ENCODE measurements at regions not wholly inside any gene's neighbourhood (a gene's known extent, or its start where the extent isn't known, plus 50 kb on each side); places are given as distances from the start of the nearest gene placed in this dataset.
"Not testable (repeated sequence)": the region's sequence is repeated elsewhere in the genome, so short reads cannot be mapped to it uniquely, and the experiment has no call there.

DNA sequence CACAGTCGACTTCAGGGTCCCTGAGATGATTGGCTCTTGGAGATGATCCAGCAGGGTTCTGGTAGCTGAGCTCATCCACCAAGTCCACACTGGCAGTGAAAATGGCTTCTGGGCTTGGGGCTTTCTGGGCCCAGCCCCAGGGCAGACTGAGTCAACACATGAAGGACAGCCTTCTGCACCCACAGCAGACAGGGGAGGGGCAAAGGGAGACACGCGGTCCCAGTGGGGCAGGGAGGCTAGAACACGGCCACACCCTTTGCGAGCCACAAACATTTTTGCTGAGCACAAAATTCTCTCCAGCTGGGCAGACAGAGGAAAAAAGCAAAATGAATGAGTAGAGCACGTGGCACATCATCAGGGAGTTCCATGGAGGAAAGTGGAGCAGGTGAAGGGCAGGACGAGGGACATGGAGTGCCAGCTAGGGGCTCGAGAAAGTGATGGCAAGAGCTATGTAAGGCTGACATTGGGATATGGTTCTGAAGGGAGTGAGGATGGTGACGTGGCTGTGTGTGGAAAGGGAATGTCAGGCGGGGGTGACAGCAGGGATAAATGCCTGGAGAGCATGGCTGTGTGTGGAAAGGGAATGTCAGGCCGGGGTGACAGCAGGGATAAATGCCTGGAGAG lies 70.2 kb upstream of the GOLGA6L6 start:
- H3K9me3 Mint-ChIP-seq; DNase-seq; POLR2A ChIA-PET; H3K36me3 Mint-ChIP-seq (ENCODE audit: low read depth); H3K4me3 ChIP-seq (ENCODE audit: low read length); CTCF ChIA-PET; H3K27ac Mint-ChIP-seq; H3K4me3 Mint-ChIP-seq; intact Hi-C loops (cut with DNase I, micrococcal nuclease); H3K4me1 Mint-ChIP-seq (ENCODE audit: low read depth); H3K27me3 ChIP-seq (ENCODE audit: control insufficient read depth in 1 of 2, insufficient read depth in 2 of 2, low read length in 2 of 2); H3K4me1 ChIP-seq (ENCODE audit: insufficient read depth, low read length); H3K27ac ChIP-seq (ENCODE audit: low read depth in 1 of 2, low read length in 2 of 2); H3K27me3 Mint-ChIP-seq; H3K36me3 ChIP-seq (ENCODE audit: insufficient read depth, low read length); H3K9me3 ChIP-seq (ENCODE audit: control insufficient read depth in 1 of 2, insufficient read depth in 1 of 2, low read length in 2 of 2); ATAC-seq (ENCODE audit: poor library complexity): not testable (repeated sequence)

DNA sequence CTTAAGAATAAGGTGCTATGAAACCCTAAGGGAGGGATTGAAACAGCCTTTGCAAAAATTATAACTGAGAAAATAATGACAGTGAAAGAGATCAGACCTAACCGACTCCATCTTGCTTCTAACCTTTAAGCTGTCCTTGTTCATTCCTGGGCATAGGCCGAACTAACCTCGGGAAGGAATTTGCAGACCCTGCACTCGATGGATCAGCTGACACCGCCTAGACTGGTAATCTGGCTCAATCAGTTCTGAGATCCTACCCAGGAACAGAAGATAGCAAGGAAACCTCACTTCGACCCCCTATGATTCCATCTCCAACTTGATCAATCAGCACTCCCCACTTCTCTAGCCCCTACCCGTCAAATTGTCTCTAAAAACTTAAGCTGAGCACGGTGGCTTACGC lies 66.6 kb upstream of the GOLGA6L6 start:
- H3K36me3 Mint-ChIP-seq (ENCODE audit: low read depth); H3K4me1 Mint-ChIP-seq (ENCODE audit: low read depth); H3K4me1 ChIP-seq (ENCODE audit: insufficient read depth, low read length); H3K27me3 ChIP-seq (ENCODE audit: control insufficient read depth in 1 of 2, insufficient read depth in 2 of 2, low read length in 2 of 2); H3K9me3 Mint-ChIP-seq; CTCF ChIA-PET; H3K36me3 ChIP-seq (ENCODE audit: insufficient read depth, low read length); POLR2A ChIA-PET; H3K9me3 ChIP-seq (ENCODE audit: control insufficient read depth in 1 of 2, insufficient read depth in 1 of 2, low read length in 2 of 2); H3K27me3 Mint-ChIP-seq; intact Hi-C loops (cut with DNase I, micrococcal nuclease); H3K4me3 Mint-ChIP-seq; H3K27ac ChIP-seq (ENCODE audit: low read depth in 1 of 2, low read length in 2 of 2); H3K27ac Mint-ChIP-seq; ATAC-seq (ENCODE audit: poor library complexity); H3K4me3 ChIP-seq (ENCODE audit: low read length); DNase-seq: not testable (repeated sequence)

DNA sequence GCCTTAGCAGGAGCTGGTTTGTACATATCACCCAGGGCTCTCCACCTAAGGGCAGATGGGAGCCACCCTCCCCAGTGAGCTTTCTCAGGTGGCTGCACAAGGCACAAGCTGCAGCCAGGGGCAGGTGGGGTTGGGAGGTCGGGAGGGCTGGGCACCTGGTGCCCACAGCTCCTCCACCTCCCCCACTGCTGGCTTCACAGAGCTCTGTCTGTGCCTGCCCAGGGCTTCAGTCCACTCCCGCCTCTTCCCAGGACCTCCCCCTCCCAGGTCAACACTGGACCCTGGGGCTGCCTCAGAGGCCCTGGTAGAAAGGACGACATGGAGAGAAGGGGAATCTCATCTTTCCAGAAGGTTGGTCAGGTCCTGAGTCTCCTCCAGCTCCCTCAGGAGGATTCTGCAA lies 55.6 kb upstream of the GOLGA6L6 start:
- CTCF ChIA-PET, H3K4me3 Mint-ChIP-seq: not testable (repeated sequence)

DNA sequence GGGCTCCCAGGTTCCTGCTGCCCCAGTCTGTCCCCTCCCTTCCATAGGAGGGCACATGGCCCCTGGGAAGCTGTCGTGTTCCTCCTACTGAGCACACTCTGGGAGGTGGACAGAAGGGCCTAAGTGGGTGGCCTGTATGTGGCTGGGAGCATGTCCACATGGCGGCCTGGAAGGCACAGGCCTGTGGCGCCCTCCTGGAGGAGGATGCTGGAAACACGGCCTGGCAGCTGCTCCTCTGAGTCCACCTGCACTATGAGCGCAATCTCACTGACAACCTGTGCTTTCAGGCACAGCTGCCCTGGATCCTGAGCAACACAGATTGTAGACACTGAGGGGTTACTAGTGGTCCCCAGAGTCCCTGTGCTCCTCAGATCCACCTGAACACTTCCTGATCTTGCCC lies 52.6 kb upstream of the GOLGA6L6 start:
- H3K4me1 Mint-ChIP-seq (ENCODE audit: low read depth); intact Hi-C loops (cut with DNase I, micrococcal nuclease); POLR2A ChIA-PET: not testable (repeated sequence)

More for the DNA sequence above, 55.6 kb upstream of the GOLGA6L6 start:
- H3K27ac Mint-ChIP-seq; H3K9me3 Mint-ChIP-seq; ATAC-seq (ENCODE audit: poor library complexity); H3K27me3 ChIP-seq (ENCODE audit: control insufficient read depth in 1 of 2, insufficient read depth in 2 of 2, low read length in 2 of 2); H3K9me3 ChIP-seq (ENCODE audit: control insufficient read depth in 1 of 2, insufficient read depth in 1 of 2, low read length in 2 of 2); H3K36me3 Mint-ChIP-seq (ENCODE audit: low read depth); H3K4me1 Mint-ChIP-seq (ENCODE audit: low read depth); H3K27me3 Mint-ChIP-seq; H3K27ac ChIP-seq (ENCODE audit: low read depth in 1 of 2, low read length in 2 of 2); H3K4me1 ChIP-seq (ENCODE audit: insufficient read depth, low read length); intact Hi-C loops (cut with DNase I, micrococcal nuclease); H3K4me3 ChIP-seq (ENCODE audit: low read length); H3K36me3 ChIP-seq (ENCODE audit: insufficient read depth, low read length); POLR2A ChIA-PET; DNase-seq: not testable (repeated sequence)

DNA sequence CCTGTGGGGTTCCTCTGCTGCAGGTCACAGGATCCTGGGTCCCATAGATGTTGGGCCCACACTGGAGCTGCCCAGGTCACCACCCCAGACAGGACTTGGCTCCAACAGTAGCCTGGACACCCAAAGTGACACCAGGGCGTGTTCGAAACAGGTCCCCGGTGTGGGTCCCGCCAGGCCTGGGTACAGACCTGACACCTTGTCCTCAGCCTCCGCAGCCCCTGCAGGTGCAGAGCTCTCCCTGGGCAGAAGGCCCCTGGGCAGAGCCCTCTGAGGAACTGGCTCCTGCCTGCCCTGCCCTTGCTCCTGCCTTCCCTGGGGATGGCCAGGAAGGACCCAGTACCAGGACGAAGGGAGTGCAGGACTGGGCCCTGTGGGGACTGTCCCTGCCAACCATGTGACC lies 50.3 kb upstream of the GOLGA6L6 start:
- H3K27ac Mint-ChIP-seq; H3K27me3 ChIP-seq (ENCODE audit: control insufficient read depth in 1 of 2, insufficient read depth in 2 of 2, low read length in 2 of 2); H3K4me3 ChIP-seq (ENCODE audit: low read length); H3K27me3 Mint-ChIP-seq; ATAC-seq (ENCODE audit: poor library complexity); CTCF ChIA-PET; H3K36me3 ChIP-seq (ENCODE audit: insufficient read depth, low read length); H3K4me1 ChIP-seq (ENCODE audit: insufficient read depth, low read length); H3K9me3 Mint-ChIP-seq; DNase-seq; H3K4me3 Mint-ChIP-seq; H3K4me1 Mint-ChIP-seq (ENCODE audit: low read depth); H3K27ac ChIP-seq (ENCODE audit: low read depth in 1 of 2, low read length in 2 of 2); H3K36me3 Mint-ChIP-seq (ENCODE audit: low read depth); H3K9me3 ChIP-seq (ENCODE audit: control insufficient read depth in 1 of 2, insufficient read depth in 1 of 2, low read length in 2 of 2); POLR2A ChIA-PET; intact Hi-C loops (cut with DNase I, micrococcal nuclease): not testable (repeated sequence)

More for the DNA sequence above, 52.6 kb upstream of the GOLGA6L6 start:
- CTCF ChIA-PET; DNase-seq; H3K27ac ChIP-seq (ENCODE audit: low read depth in 1 of 2, low read length in 2 of 2); H3K27me3 Mint-ChIP-seq; H3K9me3 Mint-ChIP-seq; H3K4me1 ChIP-seq (ENCODE audit: insufficient read depth, low read length); H3K4me3 ChIP-seq (ENCODE audit: low read length); H3K27ac Mint-ChIP-seq; H3K27me3 ChIP-seq (ENCODE audit: control insufficient read depth in 1 of 2, insufficient read depth in 2 of 2, low read length in 2 of 2); H3K36me3 ChIP-seq (ENCODE audit: insufficient read depth, low read length); H3K4me3 Mint-ChIP-seq; ATAC-seq (ENCODE audit: poor library complexity); H3K9me3 ChIP-seq (ENCODE audit: control insufficient read depth in 1 of 2, insufficient read depth in 1 of 2, low read length in 2 of 2); H3K36me3 Mint-ChIP-seq (ENCODE audit: low read depth): not testable (repeated sequence)

All from CD4-positive, alpha-beta T cell (primary cell).